Esophagus squamous epithelium (tissue), 5 donors: ENCODE measurements at regions not wholly inside any gene's neighbourhood (a gene's known extent, or its start where the extent isn't known, plus 50 kb on each side); places are given as distances from the start of the nearest gene placed in this dataset.

ENCODE experiments used
- DNase-seq: peaks from one replicate; lab custom pipeline; 2025; lab: John Stamatoyannopoulos, UW
- H3K27ac ChIP-seq, 4 donors: fragments of 200-600 bp; sonication (generic); one replicate each; pipeline ENCODE4 v1.5.1; 2016 to 2019; ENCODE audit warnings: mild to moderate bottlenecking in 1 of 4
- H3K27me3 ChIP-seq, 4 donors: fragments of 200-600 bp; sonication (generic); 1 replicate in 3 of 4; 2 replicates in 1 of 4; pipeline versions ENCODE4 v1.5.1 to v1.6.0; 2017 to 2021; ENCODE audit warnings: antibody characterized with exemption in 1 of 4
- H3K36me3 ChIP-seq, 3 donors: fragments of 200-600 bp; sonication (generic); one replicate each; pipeline ENCODE4 v1.5.1; 2016 to 2019
- H3K4me1 ChIP-seq, 3 donors: fragments of 200-600 bp; sonication (generic); one replicate each; pipeline ENCODE4 v1.5.1; 2017 to 2019
- H3K4me3 ChIP-seq, 4 donors: fragments of 200-600 bp; sonication (generic); 1 replicate in 3 of 4; 2 replicates in 1 of 4; pipeline ENCODE4 v1.5.1; 2016 to 2019; ENCODE audit warnings: mild to moderate bottlenecking in 2 of 4, moderate library complexity in 1 of 4
- H3K9me3 ChIP-seq, 3 donors: fragments of 200-600 bp; sonication (generic); one replicate each; pipeline ENCODE4 v1.5.1; 2016 to 2019
- POLR2A ChIP-seq, 4 donors: fragments of 450-650 bp; IDR thresholded peaks; one replicate each; pipeline ENCODE4 v1.6.1; 2017; ENCODE audit warnings: antibody characterized with exemption in 4 of 4, mild to moderate bottlenecking in 4 of 4, moderate library complexity in 3 of 4
- WGBS, 2 donors: methylation state at CpG; one replicate each; pipeline ENCODE4 v1.1.5; 2018; 5-methylcytosine and 5-hydroxymethylcytosine counted together
- intact Hi-C: fragments of 100-400 bp; cut with DNase I; formaldehyde crosslinking; loops from one replicate; pipeline ENCODE4 v1.15.0; 2022
- TF ChIP-seq, protein P1 (sequence below), 6 experiments: fragments of 450-650 bp in 4 of 6; fragments of 200-600 bp in 2 of 6; sonication (generic) in 2 of 6; IDR thresholded peaks; one replicate each; pipeline ENCODE4 v1.5.1; 2016 to 2019; ENCODE audit warnings: antibody characterized with exemption in 6 of 6, mild to moderate bottlenecking in 4 of 6, moderate library complexity in 4 of 6
- donor health status: DM: yes; HTN: yes; CAD: no.

DNA sequence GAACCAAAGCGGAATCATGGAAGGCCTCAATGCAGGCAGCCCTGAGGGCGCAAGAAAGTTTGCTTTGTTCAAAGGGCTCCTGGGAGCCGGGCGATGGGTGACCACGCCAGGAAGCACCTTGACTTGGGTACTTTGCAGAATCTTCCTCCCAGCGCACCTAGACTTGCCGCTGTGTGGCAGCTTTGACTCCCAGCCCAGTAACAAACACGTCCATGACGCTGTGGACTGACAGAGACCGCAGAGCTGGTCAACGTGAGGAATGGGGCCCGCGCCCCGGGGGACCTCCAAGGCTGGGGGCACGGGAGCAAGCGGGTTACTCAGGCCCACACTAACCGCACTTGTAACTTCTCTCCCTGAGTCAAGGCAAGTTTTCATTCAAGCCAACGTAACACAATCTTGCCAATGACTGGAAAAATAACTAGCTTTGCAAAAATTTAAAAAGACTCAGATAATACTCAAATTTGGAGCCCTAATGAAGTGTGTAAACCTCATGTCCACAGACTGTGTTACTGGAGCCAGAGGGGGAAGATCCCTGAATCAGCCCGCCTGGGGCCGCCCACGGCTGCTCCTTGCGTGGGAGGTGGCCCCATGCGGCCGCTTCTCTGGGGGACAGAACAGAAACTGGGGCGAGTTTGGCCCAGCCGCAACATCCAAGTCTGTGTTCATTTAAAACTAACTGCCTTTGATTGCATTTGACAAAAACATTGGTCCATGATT, 130.8 kb downstream of the DNAJB6 start:
- Histone ChIP-seq H3K4me3 (no peak overlapping the region), H3K27ac (no peak overlapping the region), H3K36me3 (no peaks in the 10 kb centered on the region), H3K27me3 (peaks cover 0 to 57% (median 0%) of the 10 kb centered on the region in 4 donors), H3K4me1 (no peaks in the 10 kb centered on the region), H3K9me3 (peaks cover 0 to 7% (median 0%) of the 10 kb centered on the region in 3 donors)
- intact Hi-C loops, result no loop called here
- WGBS, 2 donors, result 70 to 85% methylated on average over 16 to 18 of the region's 26 CpGs
- no peak for TF ChIP-seq POLR2A (IDR thresholded peaks at IDR 0.05)
- TF ChIP-seq, protein P1, sequence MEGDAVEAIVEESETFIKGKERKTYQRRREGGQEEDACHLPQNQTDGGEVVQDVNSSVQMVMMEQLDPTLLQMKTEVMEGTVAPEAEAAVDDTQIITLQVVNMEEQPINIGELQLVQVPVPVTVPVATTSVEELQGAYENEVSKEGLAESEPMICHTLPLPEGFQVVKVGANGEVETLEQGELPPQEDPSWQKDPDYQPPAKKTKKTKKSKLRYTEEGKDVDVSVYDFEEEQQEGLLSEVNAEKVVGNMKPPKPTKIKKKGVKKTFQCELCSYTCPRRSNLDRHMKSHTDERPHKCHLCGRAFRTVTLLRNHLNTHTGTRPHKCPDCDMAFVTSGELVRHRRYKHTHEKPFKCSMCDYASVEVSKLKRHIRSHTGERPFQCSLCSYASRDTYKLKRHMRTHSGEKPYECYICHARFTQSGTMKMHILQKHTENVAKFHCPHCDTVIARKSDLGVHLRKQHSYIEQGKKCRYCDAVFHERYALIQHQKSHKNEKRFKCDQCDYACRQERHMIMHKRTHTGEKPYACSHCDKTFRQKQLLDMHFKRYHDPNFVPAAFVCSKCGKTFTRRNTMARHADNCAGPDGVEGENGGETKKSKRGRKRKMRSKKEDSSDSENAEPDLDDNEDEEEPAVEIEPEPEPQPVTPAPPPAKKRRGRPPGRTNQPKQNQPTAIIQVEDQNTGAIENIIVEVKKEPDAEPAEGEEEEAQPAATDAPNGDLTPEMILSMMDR (IDR thresholded peaks at IDR 0.05), result no peak
- DNase-seq, result no peak

DNA sequence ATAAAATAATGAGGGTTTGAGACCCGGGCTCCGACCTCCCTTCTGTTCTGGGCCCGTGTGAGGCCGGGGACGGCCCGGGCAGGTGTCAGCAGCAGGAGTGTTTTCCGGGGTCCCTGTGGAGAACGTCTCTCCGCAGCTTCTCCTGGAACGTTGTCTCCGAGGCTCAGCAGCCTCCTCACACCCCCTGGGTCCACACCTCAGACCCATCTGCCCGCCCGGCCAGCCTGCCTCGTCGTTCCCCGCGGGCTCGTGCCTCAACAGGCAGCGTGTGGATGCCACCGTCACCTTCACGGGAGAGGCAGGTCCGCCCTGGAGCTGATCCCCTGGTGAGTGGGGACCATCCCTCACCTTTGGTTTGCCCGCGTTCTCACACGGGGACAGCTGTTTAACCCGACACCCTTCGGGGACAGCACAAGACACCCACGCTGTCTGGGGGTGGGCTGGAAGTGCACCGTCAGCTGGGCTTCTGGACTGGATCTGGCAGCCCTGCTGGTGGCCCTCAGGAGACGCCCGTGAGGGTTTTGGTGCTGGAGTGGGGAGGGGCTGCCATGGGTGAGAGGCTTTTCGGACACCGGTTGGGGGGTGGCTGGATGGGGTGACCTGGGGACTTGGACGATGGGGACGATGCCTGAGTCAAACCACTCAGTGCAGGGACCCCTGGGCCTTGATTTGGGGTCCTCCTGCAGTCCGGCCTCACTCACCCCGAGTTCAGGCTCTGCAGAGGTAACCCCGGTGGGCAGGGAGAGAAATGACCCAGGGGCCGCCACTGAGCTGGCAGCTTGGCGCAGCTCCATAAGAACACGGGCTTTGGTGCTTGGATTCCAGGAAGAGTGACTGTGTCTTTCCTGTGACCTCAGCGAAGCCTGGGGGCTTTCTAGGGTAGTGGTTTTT, 131.7 kb downstream of the DNAJB6 start:
- Histone ChIP-seq H3K4me1 (no peaks in the 10 kb centered on the region), H3K4me3 (no peak overlapping the region), H3K36me3 (no peaks in the 10 kb centered on the region), H3K27ac (no peak overlapping the region), H3K9me3 (peaks cover 0 to 15% (median 7%) of the 10 kb centered on the region in 3 donors), H3K27me3 (peaks cover 0 to 53% (median 0%) of the 10 kb centered on the region in 4 donors)
- DNase-seq, result no peak
- intact Hi-C loops, result no loop called here
- TF ChIP-seq, protein P1 (IDR thresholded peaks at IDR 0.05), result no peak
- no peak for TF ChIP-seq POLR2A (IDR thresholded peaks at IDR 0.05)
- WGBS, 2 donors, result 73 to 82% methylated on average over 11 to 19 of the region's 42 CpGs

DNA sequence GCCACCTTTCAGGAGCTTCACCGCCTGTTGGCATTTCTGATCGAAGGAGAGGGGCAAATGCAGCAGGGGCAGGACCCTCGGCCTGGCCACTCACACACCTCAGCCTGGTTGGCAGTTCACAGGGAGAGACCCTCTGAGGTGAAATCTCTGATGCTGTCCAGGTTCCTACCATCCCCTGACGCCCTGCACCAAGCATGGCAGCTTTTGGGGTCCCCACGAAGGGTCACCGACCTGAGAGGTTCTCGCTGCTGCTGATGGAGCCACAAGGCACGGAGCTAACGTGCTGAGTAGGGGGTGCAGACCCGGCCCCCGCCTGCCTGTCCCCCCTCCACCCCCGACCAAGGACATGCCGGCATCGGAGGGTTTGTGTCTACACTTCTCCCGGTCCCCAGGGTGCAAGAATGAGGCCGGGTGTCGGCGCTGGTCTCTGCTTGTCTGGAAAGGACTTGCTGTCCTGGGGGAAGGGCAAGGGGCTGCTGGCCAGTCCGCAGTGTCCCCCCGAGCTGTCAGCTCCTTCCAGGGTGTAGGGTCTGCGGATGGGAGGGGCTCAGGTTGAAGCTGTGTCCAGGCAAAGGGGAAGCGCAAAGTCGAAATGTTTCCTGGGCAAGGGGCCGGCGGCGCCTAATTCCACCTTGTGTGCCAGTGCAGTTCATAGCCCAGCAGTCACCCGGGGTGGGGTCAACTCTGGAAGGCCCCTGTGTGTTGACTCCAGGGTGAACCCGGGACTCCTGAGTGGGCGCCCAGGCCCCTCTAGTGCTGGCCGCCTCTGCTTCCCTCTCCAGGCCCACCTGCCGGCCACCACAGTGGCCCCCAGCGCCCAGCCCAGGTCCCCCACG, 132.6 kb downstream of the DNAJB6 start:
- WGBS, 2 donors, result 78 to 93% methylated on average over 10 to 14 of the region's 33 CpGs
- peaks cover 0 to 48% (median 0%) of the 10 kb centered on the region in 4 donors for H3K27me3 ChIP-seq
- no peaks in the 10 kb centered on the region for H3K4me1 ChIP-seq
- no peak overlapping the region for H3K4me3 ChIP-seq
- TF ChIP-seq, protein P1 (IDR thresholded peaks at IDR 0.05), result no peak
- TF ChIP-seq POLR2A (IDR thresholded peaks at IDR 0.05), result no peak
- DNase-seq, result no peak
- intact Hi-C loops, result no loop called here
- no peaks in the 10 kb centered on the region for H3K36me3 ChIP-seq
- no peak overlapping the region for H3K27ac ChIP-seq
- H3K9me3 ChIP-seq, result peaks cover 0 to 22% (median 11%) of the 10 kb centered on the region in 3 donors

DNA sequence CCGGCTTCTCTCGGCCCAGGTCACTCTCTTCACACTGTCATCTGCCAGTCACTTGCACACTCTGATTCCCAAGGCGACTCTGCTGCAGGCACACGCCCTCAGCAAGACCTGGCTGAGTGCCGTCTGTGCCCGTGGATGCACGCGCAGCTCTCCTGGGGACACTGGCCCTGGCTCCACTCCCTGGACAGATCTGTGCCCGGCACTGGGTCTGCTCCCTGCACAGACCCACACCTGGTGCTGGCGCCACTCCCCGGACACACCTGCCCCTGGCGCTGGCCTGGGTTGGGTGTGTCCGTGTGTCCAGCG, 133.2 kb downstream of the DNAJB6 start:
- DNase-seq, result no peak
- intact Hi-C loops, result no loop called here
- H3K4me1 ChIP-seq, result no peaks in the 10 kb centered on the region
- H3K36me3 ChIP-seq, result no peaks in the 10 kb centered on the region
- TF ChIP-seq, protein P1 (IDR thresholded peaks at IDR 0.05), result no peak
- TF ChIP-seq POLR2A (IDR thresholded peaks at IDR 0.05), result no peak
- no peak overlapping the region for H3K4me3 ChIP-seq
- peaks cover 0 to 42% (median 0%) of the 10 kb centered on the region in 4 donors for H3K27me3 ChIP-seq
- WGBS, 2 donors, result 92 to 94% methylated on average over 4 to 7 of the region's 14 CpGs
- H3K9me3 ChIP-seq, result peaks cover 0 to 28% (median 11%) of the 10 kb centered on the region in 3 donors
- no peak overlapping the region for H3K27ac ChIP-seq
